ENCODE measurements at regions not wholly inside any gene's neighbourhood (a gene's known extent, or its start where the extent isn't known, plus 50 kb on each side); places are given as distances from the start of the nearest gene placed in this dataset.

DNA sequence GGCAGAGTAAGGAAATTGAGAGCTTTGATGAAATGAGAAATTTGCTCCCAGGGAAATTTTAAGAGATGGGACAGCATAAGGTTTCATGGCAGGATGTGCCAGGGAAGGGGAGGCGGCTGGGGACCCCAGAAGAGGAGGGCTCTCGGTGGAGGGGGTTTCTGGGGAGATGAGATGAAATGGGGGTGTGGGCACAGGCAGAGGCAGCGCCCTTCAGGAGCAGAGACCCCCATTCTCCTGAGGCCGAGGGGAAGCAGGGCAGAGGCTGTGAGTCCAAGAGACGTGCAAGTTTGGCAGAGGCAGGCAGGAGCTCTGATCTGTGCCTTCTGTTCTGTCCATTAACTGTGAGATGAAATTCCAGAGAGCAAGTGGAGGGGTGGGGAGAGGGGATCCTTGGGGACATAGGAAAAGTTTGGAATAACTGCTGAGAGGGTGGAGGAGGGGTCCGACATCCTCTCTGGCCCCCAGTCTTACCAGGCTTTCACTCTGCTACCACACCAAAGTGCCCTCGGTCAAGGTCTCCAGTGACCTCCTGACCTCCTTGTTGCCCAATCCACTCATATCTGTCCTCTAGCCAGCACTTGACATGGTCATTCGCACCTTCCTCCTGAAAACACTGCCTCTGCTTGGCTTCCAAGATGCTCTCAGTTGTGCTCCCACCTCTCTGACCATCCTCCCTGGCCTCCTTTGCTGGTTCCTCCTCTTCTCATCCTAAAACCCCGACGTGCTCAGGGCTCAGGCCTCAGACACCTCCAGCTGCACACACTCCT lies 108.1 kb upstream of the MVB12B start:
- H3K36me3 ChIP-seq, result no peaks in the 10 kb centered on the region
- TF ChIP-seq, protein P1, sequence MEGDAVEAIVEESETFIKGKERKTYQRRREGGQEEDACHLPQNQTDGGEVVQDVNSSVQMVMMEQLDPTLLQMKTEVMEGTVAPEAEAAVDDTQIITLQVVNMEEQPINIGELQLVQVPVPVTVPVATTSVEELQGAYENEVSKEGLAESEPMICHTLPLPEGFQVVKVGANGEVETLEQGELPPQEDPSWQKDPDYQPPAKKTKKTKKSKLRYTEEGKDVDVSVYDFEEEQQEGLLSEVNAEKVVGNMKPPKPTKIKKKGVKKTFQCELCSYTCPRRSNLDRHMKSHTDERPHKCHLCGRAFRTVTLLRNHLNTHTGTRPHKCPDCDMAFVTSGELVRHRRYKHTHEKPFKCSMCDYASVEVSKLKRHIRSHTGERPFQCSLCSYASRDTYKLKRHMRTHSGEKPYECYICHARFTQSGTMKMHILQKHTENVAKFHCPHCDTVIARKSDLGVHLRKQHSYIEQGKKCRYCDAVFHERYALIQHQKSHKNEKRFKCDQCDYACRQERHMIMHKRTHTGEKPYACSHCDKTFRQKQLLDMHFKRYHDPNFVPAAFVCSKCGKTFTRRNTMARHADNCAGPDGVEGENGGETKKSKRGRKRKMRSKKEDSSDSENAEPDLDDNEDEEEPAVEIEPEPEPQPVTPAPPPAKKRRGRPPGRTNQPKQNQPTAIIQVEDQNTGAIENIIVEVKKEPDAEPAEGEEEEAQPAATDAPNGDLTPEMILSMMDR (IDR thresholded peaks at IDR 0.05), result no peak
- no peak for TF ChIP-seq POLR2A (IDR thresholded peaks at IDR 0.05)
- no peak overlapping the region for H3K4me3 ChIP-seq
- no peak for DNase-seq
- H3K27ac ChIP-seq, result no peak overlapping the region
- H3K27me3 ChIP-seq, result peaks cover 0 to 11% of the 10 kb centered on the region in 2 donors
- H3K9me3 ChIP-seq, result peaks cover 0 to 1% (median 0%) of the 10 kb centered on the region in 4 donors
- no peaks in the 10 kb centered on the region for H3K4me1 ChIP-seq

DNA sequence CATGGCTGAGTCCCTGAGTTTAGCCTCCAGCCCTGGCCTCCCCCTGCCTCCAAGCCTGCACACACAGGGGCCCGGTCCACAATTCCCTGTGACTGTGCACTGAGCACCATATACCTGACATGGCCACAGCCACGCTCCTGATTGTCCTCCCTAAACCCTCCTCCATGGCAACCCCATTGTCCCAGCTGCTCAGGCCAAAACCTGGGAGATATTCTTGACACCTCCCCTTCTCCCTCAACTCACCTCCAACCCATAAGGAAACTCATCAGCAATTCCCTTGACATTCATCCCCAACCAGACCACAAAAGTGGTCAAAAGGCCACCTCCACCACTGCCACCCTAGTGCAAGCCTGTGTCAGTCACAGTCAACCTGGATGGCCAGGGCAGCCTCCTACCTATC lies 107.5 kb upstream of the MVB12B start:
- Histone ChIP-seq H3K27ac (no peak overlapping the region), H3K9me3 (no peaks in the 10 kb centered on the region), H3K27me3 (peaks cover 0 to 11% of the 10 kb centered on the region in 2 donors), H3K4me1 (no peaks in the 10 kb centered on the region), H3K36me3 (no peaks in the 10 kb centered on the region), H3K4me3 (no peak overlapping the region)
- no peak for DNase-seq
- no peak for TF ChIP-seq POLR2A (IDR thresholded peaks at IDR 0.05)
- TF ChIP-seq, protein P1 (IDR thresholded peaks at IDR 0.05), result no peak

DNA sequence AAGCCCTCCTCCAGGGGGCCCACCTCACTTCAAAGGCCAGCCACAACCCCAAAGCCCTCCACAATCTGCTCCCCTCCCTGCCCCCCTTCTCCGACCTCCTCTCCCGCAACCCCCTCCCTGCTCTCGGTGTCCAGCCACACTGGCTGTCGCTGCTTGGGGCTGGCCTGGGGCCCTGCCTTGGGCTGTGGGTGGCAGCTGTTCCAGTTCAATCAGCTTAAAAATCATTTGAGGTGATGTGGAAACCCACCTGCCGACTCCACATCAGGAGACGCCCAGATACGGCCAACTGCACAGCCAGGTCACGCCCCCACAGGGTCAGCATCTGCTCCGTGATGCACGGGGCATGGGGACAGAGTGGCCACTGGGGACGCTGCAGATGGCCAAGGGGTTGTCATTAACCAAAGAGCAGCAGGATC lies 107.0 kb upstream of the MVB12B start:
- no peaks in the 10 kb centered on the region for H3K9me3 ChIP-seq
- H3K27me3 ChIP-seq, result peaks cover 0 to 11% of the 10 kb centered on the region in 2 donors
- TF ChIP-seq, protein P1 (IDR thresholded peaks at IDR 0.05), result no peak
- no peak for TF ChIP-seq POLR2A (IDR thresholded peaks at IDR 0.05)
- no peaks in the 10 kb centered on the region for H3K36me3 ChIP-seq
- H3K27ac ChIP-seq, result no peak overlapping the region
- no peak overlapping the region for H3K4me3 ChIP-seq
- no peak for DNase-seq
- no peaks in the 10 kb centered on the region for H3K4me1 ChIP-seq

DNA sequence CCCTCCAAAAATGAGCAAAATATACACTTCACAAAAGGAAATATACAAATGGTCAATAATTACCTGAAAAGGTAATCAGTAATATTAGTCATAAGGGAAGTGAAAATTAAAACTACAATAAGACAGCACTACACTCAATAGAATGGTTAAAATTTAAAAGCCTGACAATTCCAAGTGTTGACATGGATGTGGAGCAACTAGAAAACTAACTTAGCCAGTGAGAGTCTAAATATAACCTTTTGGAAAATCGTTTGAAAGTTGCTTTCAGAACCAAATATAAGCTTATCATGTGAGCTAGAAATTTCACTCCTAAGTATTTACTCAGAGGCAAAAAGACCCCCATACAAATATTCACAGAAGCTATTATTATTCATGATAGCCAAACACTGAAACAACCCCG lies 105.1 kb upstream of the MVB12B start:
- no peak overlapping the region for H3K4me3 ChIP-seq
- DNase-seq, result no peak
- no peak for TF ChIP-seq POLR2A (IDR thresholded peaks at IDR 0.05)
- TF ChIP-seq, protein P1 (IDR thresholded peaks at IDR 0.05), result no peak
- H3K9me3 ChIP-seq, result no peaks in the 10 kb centered on the region
- H3K27me3 ChIP-seq, result peaks cover 0 to 8% of the 10 kb centered on the region in 2 donors
- H3K4me1 ChIP-seq, result no peaks in the 10 kb centered on the region
- no peaks in the 10 kb centered on the region for H3K36me3 ChIP-seq
- H3K27ac ChIP-seq, result no peak overlapping the region

DNA sequence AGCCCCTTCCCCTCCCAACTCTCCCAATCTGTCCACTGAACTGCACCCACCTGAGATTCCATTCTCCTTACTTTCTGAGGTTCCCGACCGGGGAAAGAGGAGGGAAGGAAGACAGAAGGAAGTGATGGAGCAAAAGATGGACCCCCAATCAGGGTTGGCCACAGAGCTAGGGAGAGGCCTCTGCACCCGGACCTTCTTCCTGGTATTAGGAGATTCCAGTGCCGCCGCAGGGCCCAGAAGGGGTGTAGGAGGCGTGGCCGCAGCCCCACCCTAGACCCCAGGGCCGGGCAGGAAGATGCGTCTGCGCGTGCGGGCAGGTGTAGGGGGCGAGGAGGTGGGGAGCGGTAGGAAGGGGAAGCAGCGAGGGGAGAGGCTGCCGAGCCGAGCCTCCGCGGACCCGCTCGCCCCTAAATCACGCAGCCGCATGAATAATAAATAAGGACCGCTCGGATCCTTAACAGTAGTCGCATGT lies 104.2 kb upstream of the MVB12B start:
- no peak for DNase-seq
- H3K27me3 ChIP-seq, result peaks cover 0 to 8% of the 10 kb centered on the region in 2 donors

More for the DNA sequence above, 104.2 kb upstream of the MVB12B start:
- TF ChIP-seq POLR2A (IDR thresholded peaks at IDR 0.05), result no peak
- TF ChIP-seq, protein P1 (IDR thresholded peaks at IDR 0.05), result no peak
- H3K9me3 ChIP-seq, result no peaks in the 10 kb centered on the region
- no peak overlapping the region for H3K27ac ChIP-seq
- no peaks in the 10 kb centered on the region for H3K4me1 ChIP-seq
- no peaks in the 10 kb centered on the region for H3K36me3 ChIP-seq
- no peak overlapping the region for H3K4me3 ChIP-seq

All from Peyer's patch (tissue), 4 donors.